ENCODE measurements at regions not wholly inside any gene's neighbourhood (a gene's known extent, or its start where the extent isn't known, plus 50 kb on each side); places are given as distances from the start of the nearest gene placed in this dataset.
A peak's percentile ranks its signal among the peaks of the same experiment; 100 is the strongest.

- DNase-seq, result peak; percentile 78 to 85
Observed at GRCh38 chr3:72492240-72492639, 356.0 kb downstream of the SHQ1 start.

GRCh38 chr3:72490688-72491435 lies 357.4 kb downstream of the SHQ1 start:
- Histone ChIP-seq H3K4me1 (peaks cover 0 to 25% (median 20%) of the 10 kb centered on the region in 4 donors), H3K4me3 (no peak overlapping the region), H3K9me3 (peaks cover 0 to 4% (median 0%) of the 10 kb centered on the region in 3 donors), H3K27ac (no peak overlapping the region), H3K36me3 (no peaks in the 10 kb centered on the region), H3K27me3 (no peaks in the 10 kb centered on the region)
- intact Hi-C loops (cut with DNase I; ENCODE audit: low total_unique reads), result no loop called here
- TF ChIP-seq CTCF (IDR thresholded peaks at IDR 0.05), result no peak
- DNase-seq, result no peak

More at GRCh38 chr3:72492240-72492639, 356.0 kb downstream of the SHQ1 start:
- H3K4me3 ChIP-seq, result no peak overlapping the region
- no peaks in the 10 kb centered on the region for H3K36me3 ChIP-seq
- no peak for TF ChIP-seq CTCF (IDR thresholded peaks at IDR 0.05)
- no peaks in the 10 kb centered on the region for H3K27me3 ChIP-seq
- peaks cover 0 to 4% (median 0%) of the 10 kb centered on the region in 3 donors for H3K9me3 ChIP-seq
- H3K4me1 ChIP-seq, result peaks cover 0 to 16% (median 9%) of the 10 kb centered on the region in 4 donors
- intact Hi-C loops (cut with DNase I; ENCODE audit: low total_unique reads), result no loop called here
- no peak overlapping the region for H3K27ac ChIP-seq

- no peaks in the 10 kb centered on the region for H3K27me3 ChIP-seq
- no peak overlapping the region for H3K4me3 ChIP-seq
- intact Hi-C loops (cut with DNase I; ENCODE audit: low total_unique reads), result no loop called here
- DNase-seq, result no peak
- H3K9me3 ChIP-seq, result peaks cover 0 to 4% (median 0%) of the 10 kb centered on the region in 3 donors
- no peaks in the 10 kb centered on the region for H3K36me3 ChIP-seq
- TF ChIP-seq CTCF (IDR thresholded peaks at IDR 0.05), result no peak
- peaks cover 0 to 32% (median 27%) of the 10 kb centered on the region in 4 donors for H3K4me1 ChIP-seq
- H3K27ac ChIP-seq, result no peak overlapping the region
Observed at GRCh38 chr3:72489901-72490300, 358.3 kb downstream of the SHQ1 start.

- TF ChIP-seq CTCF (IDR thresholded peaks at IDR 0.05), result no peak
- Histone ChIP-seq H3K4me1 (peaks cover 0 to 33% (median 27%) of the 10 kb centered on the region in 4 donors), H3K27me3 (no peaks in the 10 kb centered on the region), H3K36me3 (no peaks in the 10 kb centered on the region), H3K4me3 (no peak overlapping the region), H3K27ac (no peak overlapping the region), H3K9me3 (no peaks in the 10 kb centered on the region)
- no peak for DNase-seq
- intact Hi-C loops (cut with DNase I; ENCODE audit: low total_unique reads), result no loop called here
Observed at GRCh38 chr3:72488738-72489035, 359.6 kb downstream of the SHQ1 start.

GRCh38 chr3:72487946-72488737 lies 360.1 kb downstream of the SHQ1 start:
- H3K36me3 ChIP-seq, result no peaks in the 10 kb centered on the region
- H3K4me1 ChIP-seq, result peaks cover 0 to 38% (median 28%) of the 10 kb centered on the region in 4 donors
- TF ChIP-seq CTCF (IDR thresholded peaks at IDR 0.05), result no peak
- DNase-seq, result no peak
- H3K9me3 ChIP-seq, result no peaks in the 10 kb centered on the region
- intact Hi-C loops (cut with DNase I; ENCODE audit: low total_unique reads), result no loop called here
- H3K4me3 ChIP-seq, result no peak overlapping the region
- H3K27me3 ChIP-seq, result no peaks in the 10 kb centered on the region
- H3K27ac ChIP-seq, result no peak overlapping the region

All from tibial artery (tissue), 4 donors.